UCSD-AML1 (cell line): ENCODE measurements at regions not wholly inside any gene's neighbourhood (a gene's known extent, or its start where the extent isn't known, plus 50 kb on each side); places are given as distances from the start of the nearest gene placed in this dataset.
A peak's percentile ranks its signal among the peaks of the same experiment; 100 is the strongest.

Experiments
- DNase-seq: peaks from one replicate; lab custom pipeline; 2025; ENCODE audit not compliant: unreplicated experiment; lab: John Stamatoyannopoulos, UW

DNA sequence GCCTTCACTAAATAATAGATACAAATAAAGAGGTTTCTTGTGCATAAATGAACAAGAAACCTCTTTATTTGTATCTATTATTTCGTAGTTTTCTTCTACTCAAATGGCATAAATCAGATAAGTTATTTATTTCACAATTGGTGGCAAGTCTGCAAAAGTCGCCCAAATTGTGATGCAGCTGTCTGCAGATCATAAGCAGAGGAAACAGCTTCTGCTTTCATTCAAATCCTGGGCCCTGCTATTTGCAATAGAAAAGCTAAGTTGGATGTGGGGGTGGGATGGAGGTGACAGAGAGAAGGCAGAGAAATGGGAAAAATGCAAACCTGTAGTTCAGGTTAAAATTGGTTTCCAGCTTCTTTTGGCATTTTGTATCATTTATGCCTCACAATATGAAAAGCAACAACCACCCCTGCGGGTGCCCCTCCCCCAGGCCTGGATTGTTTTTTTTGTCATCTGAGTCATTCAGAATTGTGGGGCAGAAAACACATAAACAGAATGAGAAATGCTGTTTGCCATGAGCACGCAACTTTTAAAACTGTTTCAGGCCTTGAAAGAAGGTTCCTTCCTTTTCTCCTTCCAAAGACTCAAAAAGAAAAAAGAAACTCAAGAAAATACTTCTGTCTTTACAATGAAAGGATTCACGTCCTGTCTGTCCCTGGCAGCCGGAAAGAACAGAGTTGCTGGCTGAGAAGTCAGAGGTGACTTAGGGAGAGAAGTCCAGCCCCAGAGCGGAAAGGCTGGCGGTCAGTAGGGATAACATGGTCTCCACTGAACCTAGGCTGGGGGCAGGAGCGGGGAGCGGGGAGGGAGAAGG, 132.9 kb downstream of the BAMBI start:
- peak; percentile 47 for DNase-seq

DNA sequence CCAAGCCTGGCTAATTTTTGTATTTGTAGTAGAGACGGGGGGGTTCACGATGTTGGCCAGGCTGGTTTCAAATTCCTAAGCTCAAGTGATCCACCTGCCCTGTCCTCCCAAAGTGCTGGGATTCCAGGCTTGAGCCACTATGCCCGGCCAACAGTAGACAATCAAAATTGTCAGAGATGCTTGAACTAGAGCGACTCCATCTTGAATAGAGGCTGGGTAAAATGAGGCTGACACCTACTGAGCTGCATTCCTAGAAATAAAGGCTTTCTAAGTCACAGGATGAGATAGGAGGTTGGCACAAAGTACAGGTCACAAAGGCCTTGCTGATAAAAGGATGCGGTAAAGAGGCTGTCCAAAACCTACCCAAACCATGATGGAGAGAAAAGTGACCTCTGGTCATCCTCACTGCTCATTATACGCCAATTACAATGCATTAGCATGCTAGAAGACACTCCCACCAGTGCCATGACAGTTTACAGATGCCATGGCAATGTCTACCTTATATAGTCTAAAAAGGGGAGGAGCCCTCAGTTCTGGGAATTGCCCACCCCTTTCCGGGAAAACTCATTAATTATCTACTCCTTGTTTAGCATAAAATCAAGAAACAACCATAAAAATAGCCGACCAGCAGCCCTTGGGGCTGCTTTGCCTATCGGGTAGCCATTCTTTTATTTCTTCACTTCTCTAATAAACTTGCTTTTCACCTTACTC, 134.5 kb downstream of the BAMBI start:
- DNase-seq = no peak

GRCh38 chr10:28812384-28813372, 135.4 kb downstream of the BAMBI start:
- DNase-seq = no peak

GRCh38 chr10:28815681-28816080, 138.4 kb downstream of the BAMBI start:
- DNase-seq = no peak

GRCh38 chr10:28822719-28823464, 145.6 kb downstream of the BAMBI start:
- peak; percentile 13 for DNase-seq

GRCh38 chr10:28823501-28824075, 146.3 kb downstream of the BAMBI start:
- no peak for DNase-seq

DNA sequence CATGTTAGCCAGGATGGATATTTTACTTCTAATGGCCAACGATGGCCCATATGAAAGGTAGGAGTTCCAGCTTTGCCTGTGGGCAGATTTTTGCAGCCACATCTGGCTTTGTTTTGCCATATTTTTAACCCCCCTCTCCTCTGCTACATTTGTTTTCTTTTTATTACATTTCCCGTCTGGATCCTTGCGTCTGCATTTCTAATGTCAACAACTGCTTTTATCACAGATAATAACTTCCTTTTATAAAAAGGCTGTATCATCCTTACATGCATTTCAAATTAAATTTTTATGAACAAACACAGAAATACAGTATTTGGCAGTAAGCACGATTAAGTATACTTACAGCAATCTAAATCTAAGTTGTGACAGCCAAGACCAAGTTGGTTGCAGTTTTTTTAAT, 156.0 kb downstream of the BAMBI start:
- DNase-seq = no peak

- no peak for DNase-seq
These were observed 159.1 kb downstream of the BAMBI start for GRCh38 chr10:28836435-28836743.

- DNase-seq = no peak
These were observed 160.5 kb downstream of the BAMBI start for GRCh38 chr10:28837613-28838390.

GRCh38 chr10:28838908-28839307, 161.6 kb downstream of the BAMBI start:
- DNase-seq = no peak

- no peak for DNase-seq
These were observed 162.3 kb downstream of the BAMBI start for GRCh38 chr10:28839600-28840007.

DNA sequence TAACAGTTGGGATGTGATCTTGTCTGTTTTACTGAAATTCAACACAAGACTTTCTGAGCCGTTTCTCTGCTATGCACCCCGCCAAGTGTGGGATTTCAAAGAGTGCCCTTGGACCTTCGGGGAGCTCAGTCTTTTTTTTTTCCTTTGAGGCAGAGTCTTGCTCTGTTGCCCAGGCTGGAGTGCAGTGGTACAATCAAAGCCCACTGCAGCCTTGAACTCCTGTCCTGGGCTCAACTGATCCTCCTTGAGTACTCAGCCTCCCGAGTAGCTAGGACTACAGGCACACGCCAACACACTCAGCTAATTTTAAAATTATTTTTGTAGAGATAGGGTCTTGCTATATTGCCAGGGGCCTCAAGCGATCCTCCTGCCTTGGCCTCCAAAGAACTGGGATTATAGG, 162.9 kb downstream of the BAMBI start:
- no peak for DNase-seq

GRCh38 chr10:28840971-28841370, 163.7 kb downstream of the BAMBI start:
- no peak for DNase-seq

DNA sequence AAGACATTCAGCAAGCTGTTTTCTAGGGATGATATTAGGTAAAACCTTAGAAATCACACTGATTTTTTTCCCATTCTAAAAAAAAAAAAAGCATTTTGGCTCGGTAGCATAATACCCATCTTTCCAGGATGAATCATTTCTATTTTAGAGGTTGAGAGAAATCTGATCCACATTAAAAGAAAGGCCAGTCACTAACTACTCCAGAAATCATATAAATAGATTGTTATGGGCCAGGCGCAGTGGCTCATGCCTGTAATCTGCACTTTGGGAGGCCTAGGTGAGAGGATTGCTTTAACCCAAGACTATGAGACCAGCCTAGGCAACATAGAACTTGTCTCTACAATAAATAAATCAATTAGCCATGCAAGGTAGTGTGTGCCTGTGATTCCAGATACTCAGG, 164.3 kb downstream of the BAMBI start:
- no peak for DNase-seq

DNA sequence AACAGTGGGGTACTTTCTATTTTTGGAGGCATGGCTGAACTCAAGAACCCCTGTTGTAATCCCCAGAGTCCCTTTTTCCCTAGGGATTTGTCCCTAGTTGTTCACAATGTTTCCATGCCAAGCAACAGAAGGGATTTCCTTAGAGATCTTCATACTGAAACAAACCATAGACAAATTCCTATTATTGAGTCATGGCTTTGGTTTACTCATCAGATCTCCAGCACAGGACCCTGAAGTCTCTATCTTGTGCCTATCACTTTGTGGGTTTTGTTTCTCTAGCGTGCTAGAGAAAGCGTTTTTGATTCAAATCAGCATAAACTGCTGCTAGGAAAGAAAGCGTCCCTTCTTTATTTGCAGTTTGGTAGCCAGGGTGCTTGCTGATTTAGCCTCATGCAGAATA, 165.0 kb downstream of the BAMBI start:
- no peak for DNase-seq

- DNase-seq = no peak
These were observed 167.8 kb downstream of the BAMBI start for GRCh38 chr10:28845009-28845682.

GRCh38 chr10:28849309-28849708, 172.0 kb downstream of the BAMBI start:
- DNase-seq = no peak

- no peak for DNase-seq
These were observed 172.5 kb downstream of the BAMBI start for GRCh38 chr10:28849821-28850220.

DNA sequence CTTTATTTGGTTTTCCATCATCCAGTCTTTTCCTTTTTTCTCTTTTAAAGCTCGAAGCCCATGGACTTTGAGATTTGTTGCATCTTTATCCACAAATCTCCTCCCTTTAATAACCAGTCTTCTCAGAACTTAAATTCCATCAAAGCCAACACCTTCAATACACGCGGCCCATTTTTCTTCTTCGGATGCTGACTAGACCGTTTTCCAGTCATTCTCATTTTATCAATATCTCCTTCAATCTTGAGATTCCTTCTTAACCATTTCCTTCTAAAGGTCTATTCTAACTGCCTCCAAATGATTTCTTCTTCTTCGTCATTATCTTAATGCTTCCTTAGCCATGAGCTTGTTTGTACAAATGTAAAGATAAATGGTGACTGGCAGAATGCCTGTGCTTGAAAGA, 173.5 kb downstream of the BAMBI start:
- no peak for DNase-seq
